CD4-positive, alpha-beta T cell treated with Interleukin-4 for 1 hour (primary cell): ENCODE measurements at regions not wholly inside any gene's neighbourhood (a gene's known extent, or its start where the extent isn't known, plus 50 kb on each side); places are given as distances from the start of the nearest gene placed in this dataset.
A peak's percentile ranks its signal among the peaks of the same experiment; 100 is the strongest.

Source experiments
- DNase-seq, 2 donors: peaks; one replicate each; pipeline ENCODE4 v3.0.0-alpha.2; 2020 to 2022

DNA sequence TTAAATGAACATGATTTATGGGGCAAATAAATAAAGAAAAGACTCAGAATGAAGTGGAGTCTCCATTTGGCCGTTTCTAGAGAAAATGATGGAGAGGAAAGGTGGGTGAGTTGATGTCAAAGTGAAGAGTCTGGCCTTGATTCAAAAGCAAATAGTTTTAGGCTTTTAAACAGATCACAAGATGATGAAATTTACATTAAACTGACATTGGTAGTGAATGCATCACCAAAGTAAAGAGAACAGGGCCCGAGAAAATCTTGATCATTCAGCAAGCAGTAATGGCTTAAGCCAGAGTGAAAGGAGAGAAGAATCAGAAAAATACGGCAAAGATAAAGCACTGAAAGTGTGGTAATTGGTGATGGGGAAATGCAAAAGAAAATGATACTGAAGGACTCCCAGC lies 460.0 kb upstream of the SGCD start:
- no peak for DNase-seq

DNA sequence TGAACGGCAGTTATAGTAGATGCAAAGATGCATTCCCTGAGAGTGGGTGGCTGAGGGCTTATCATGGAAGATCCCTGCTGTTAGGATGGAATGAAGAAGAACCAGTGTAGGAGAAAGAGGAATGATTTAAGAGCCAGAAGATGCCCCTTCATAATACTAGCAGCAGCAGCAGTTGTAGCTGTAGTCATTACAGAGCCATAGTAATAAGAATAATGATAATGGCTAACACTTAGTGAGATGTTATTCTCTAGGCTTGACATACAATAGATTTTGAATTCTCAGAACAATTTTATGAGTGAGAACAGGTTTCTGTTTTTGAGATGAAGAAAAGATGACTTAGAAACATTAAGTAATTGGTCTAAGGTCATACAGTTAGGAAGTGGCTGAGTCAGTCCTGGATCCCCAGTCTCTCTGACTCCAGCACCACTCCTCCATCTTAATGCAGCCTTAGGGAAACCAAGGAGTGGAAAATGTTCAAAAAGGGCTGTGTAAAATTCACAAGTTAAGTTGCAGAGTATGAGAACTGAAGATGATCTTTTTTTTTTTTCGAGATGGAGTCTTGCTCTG lies 459.4 kb upstream of the SGCD start:
- DNase-seq: no peak

DNA sequence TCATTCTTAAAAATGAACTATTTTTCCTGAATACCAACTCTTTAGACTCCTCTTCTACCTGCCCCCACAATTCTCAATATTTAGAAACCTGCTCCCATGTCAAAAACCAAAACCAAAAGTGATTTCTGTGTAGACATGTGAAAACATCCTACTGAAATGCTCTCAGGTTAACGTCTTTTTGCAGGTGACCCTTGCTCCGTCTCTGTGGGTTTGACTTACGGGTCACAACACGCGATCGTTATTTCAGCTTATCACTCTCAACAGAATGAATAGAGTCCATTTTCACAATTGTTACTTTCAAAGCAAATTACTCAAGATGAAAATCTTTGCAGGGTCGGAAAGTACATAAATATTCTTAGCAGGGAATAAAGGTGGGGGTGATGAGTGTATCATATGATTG lies 456.3 kb upstream of the SGCD start:
- no peak for DNase-seq

DNA sequence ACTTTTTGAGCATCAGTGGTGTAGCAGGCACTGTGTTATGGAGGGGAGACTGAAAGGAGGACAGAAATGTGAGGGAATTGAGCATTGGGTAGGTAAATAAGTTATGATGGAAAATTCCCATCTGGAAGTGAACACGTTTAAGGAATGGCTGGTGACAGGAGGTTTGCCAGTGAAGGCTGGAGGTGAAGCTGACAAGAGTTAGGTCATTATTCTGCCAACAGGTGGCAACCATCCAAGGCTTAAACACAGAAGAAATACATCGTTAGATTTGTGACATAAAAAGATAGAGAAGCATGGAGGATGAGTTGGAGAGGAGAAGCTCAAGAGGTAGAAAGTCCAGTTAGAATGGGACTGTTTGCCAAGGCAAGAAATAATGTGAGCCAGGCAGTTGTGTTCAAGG lies 455.3 kb upstream of the SGCD start:
- no peak for DNase-seq

DNA sequence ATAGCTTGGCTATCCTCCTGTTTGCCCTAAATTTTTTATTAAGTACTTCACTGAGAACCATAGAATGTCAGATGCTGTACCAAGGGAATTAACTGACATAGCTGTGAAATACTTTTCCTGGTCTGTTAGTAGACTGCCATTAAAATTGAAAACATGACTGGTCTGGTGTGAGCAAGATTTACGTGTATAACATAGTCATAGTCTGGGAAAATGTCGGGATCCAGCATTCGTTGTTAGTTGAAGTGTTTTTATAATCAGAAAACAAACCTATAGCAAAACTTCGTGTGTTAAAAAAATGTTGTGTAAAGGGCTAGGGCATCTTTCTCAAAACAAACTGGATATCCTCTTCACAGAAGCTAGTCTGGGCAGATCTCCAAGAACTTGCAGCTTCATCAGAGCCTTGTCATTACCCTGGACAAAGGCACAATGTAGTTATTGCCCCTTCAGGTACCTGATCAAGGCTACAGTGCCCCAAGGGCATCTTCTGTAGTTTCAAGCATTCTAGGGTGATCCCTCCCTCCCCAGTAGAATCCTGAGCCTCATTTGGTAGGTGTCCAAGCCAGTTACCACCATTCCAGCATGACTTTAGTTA lies 454.2 kb upstream of the SGCD start:
- DNase-seq: no peak

DNA sequence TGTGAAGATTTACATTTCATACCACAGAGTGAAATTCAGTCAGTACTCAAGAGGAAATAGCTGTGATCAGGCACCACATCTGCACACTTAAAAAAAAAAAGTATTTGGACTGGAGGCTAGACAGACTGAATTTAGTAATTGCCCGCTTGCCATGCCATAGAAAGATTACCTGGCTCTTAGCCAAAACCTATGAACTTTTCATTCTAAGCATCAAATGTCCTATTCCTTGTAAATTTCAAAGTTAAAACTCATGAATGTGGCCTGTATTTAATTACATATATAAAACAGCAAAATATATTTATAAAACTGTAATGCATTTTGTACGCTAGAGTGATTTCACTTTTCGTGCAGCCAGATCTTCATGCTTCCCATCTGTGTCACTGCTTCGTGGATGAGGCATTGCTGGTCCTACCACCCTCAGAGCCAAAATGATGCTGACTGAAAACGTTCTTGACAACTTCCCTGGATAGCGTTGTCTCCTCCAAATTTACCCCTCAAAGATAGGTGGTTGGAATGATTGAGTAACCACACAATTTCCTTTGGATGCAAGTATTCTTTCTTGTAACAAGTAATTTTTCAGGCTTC lies 447.9 kb upstream of the SGCD start:
- DNase-seq: no peak

DNA sequence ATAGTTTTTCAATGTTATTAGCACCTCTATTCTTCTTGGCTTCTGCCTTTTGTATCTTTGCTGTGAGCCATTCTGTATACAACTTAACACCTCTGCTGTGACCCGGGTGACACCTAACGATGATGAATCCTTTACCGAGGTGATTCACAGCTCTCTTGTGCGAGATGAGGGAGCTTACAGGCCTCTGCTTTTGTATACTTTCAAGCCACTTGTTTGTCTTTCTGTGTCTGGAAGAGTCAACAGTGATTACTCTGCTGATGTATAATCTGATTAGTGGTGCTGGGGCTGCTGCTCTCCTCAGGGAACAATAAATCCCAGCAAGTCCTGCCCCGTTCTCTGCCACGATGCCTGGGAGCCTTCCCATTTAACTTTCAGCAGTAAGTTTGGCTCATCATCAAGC lies 442.9 kb upstream of the SGCD start:
- peak in 1 of 2 donors; percentile 8 for DNase-seq

DNA sequence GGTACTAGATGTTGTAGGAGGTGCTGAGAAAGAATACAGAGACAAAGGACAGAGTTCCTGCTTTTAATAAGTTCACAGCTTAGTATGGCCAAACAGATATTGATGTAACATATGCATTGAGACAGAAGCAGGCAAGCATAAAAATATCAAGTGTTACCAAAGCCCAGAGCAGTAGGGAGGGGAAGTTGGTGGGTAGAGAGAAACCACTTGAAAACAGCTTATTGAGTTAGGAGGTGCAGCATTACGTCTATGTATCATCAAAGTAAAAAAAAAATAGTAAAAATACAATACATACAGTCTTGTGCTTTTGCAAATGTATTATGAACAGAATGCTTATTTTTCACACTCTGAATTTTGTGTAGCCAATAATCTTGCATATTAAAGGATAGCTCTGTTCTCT lies 441.8 kb upstream of the SGCD start:
- DNase-seq: peak in 1 of 2 donors; percentile 8

DNA sequence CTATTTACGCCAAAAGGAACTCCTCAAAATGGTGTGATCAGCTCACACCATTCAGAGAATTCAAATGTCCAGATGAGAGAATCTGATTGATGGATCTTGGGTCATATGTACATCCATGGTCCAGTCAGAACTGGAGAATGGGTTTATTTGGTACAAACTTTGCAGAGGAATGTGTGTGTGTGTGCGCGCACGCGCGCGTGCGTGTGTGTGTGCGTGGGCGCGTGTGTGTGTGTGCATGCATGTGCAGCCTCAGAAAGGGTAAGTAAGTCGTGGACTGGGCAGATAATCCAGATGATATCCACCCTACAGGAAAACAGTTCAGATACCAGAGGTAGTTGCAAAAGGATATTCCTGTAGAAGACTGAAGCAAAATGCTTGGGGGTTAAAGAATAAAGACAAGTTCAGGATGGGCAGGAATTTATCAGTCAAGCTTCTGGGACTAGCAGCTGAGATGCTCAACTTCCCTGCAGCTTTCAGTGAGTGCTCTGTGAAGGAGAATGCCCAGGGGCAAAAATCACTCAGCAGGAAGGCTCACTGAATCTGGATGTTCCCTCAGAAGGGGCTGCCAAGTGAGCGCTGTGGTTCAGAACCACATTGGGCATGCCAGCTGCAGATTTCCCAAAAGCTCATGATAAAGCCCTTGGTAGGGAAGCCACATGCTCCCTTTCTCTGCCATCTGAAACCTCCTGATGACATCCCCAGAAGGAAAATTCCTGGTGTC lies 440.5 kb upstream of the SGCD start:
- DNase-seq: no peak

DNA sequence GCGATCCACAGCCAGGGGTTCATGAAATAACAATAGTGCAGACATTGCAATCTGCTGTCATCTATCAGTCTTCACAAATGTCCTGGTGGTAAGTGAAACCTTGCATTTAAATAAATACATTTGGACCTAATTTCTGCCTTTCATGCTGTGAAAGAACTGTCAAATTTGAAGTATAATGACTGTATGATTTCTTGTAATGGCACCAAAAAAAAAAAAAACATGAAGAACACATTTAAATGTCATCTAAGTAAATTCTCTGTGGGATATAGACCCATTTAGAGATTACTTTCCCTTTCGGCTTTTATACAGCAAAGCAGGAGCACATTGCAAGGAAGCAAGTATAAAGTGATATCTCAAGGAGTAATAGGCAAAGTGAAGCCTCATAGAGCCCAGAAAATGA lies 431.5 kb upstream of the SGCD start:
- DNase-seq: no peak

DNA sequence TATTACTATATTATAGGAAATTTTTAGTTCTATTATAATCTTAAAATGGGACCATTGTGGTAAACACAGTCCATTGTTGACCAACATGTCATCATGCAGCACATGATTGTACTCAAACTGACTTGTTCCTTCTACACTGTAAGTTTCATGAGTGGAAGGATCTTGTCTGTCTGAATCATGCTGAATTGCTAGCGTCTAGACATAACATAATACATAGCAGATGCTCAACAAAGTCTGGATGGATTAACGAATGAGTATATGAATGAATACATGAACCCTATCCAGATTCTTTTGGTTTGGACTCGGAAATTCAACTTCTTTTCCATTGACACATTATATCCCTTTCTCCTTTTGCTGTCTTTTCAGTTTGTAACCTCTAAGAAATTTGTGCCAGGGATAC lies 429.2 kb upstream of the SGCD start:
- no peak for DNase-seq

DNA sequence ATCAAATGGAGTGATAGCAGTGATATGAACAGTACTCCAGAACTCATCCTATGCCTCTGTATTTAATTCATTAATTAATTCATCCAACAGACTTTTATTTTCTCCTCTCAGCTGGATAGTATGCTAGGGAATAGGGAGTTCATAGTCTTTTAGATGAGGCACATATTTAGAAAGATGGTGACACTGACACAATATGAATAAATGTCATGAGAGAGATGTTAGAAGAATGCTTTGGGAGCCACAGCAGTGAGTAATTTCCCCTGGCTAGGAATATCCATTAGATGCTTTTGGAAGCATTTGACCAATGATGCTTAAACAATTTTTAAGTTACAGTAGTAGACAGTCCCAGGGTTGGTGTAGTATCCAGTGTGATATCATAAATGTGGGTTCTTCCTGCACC lies 428.7 kb upstream of the SGCD start:
- no peak for DNase-seq

DNA sequence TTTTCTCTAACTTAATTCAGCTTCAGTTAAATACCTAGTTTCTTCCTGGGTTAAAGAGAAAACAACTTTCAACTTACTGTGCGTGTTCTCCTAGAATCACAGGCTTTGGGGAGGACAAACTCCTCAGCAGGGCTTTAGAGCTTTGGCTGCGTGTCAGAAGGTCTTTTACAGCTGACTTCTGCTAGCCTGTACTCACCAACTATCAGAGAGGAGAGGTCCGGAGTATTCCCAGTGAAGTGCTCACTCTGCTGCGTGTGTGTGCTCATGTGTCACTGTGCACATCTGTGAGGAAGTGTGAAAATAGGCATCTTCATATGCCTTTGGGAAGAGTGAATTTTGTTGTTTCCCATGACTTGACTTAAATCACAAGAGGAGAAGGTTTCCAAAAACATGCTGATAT lies 423.2 kb upstream of the SGCD start:
- DNase-seq: no peak

DNA sequence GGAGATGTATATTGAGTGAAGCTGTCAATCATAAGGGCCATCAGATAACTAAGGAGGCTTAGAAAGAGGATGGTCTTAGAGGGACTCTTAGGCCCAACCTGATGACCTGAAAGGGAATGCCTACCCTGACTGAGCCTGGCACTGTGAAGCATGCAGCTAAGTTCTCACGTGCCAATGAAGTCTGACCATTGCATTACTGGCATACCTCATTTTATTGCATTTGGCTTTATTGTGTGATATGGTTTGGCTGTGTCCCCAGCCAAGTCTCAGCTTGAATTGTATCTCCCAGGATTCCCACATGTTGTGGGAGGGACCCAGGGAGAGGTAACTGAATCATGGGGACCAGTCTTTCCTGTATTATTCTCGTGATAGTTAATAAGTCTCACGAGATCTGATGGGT lies 421.6 kb upstream of the SGCD start:
- no peak for DNase-seq

DNA sequence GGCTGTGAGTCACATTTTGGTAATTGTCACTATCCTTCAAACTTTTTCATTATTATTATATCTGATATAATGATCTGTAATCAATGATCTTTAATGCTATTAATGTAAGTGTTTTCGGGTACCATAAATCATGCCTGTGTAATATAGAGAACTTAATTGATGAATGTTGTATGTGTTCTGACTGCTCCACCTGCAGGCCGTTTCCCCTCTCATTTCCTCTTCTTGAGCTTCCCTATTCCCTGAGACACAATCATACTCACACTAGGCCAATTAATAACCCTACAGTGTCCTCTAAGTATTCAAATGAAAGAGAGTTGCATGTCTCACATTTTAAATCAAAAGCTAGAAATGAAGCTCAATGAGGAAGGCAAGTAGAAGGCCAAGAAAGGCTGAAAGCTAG lies 420.9 kb upstream of the SGCD start:
- DNase-seq: peak in 1 of 2 donors; percentile 7

DNA sequence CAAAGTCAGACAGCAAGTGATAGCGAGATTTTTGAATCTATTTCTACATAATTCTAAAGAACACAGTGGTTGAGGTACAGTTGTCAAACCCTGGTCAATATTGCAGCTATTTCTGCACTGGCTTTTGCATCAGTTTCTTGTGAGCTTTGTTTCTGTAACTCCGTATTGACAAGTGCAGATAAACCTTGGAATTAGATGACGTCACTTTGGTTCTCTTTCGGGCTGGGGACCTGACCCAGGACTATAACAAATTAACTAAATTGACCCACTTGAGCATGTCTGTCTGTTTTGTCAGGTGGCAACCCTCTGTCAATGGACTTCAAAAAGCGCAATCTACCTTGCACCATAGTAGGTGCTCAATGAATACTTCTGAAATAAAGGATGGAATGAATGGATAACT lies 418.4 kb upstream of the SGCD start:
- no peak for DNase-seq

DNA sequence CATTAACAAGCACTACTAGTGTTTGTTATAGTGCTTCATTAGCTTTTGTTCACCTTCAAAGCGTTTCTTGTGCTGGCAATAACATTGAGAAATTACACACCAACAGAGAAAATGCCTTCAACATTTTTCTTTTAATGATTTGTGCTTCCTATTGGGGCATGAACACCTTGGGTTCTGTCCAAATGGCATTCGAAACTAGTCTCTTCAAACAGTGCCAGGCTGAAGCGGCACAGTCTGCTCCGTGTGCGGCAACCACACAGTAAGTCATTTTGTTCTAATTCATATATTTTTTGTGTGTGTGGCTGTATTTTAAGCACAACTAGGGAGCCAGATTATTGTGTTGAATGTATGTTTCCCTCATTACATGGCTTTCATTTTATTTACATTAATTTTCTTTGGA lies 414.7 kb upstream of the SGCD start:
- DNase-seq: no peak

DNA sequence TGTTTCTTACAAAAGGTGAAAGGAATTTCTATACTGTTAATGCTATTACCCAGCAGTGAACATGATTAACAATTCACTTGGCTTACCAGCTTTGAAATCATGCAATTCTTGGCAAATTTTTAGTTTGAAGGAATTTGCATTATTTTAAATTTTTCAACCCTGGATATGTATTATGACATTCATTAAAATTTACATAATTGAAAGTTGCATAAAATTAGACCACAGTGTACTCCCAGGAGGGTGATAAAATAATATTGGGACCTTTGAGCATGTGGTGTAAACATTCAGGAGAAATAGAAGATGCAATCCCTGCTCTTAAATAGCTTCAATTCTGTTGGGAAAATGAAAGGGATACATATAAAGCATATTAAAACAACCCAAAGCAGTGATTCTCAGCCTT lies 412.2 kb upstream of the SGCD start:
- no peak for DNase-seq

DNA sequence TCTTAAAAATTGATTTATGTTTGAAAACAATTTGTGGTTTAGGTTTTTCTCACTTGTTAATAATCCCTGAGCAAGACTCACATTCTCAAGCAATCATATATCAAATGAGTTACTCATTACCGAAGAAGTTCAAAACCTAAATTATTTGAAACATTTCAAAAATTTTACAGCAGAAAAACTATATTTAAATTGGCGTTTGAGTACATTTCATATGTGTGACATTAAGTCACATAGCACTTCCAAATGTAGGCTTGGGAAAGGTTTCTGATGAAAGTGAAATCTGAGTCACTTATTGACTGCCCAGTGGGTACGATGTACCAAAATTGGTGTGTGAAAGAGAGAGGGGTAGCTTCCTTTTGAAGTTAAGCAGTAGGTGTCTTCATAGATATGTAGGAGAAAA lies 411.4 kb upstream of the SGCD start:
- DNase-seq: no peak

DNA sequence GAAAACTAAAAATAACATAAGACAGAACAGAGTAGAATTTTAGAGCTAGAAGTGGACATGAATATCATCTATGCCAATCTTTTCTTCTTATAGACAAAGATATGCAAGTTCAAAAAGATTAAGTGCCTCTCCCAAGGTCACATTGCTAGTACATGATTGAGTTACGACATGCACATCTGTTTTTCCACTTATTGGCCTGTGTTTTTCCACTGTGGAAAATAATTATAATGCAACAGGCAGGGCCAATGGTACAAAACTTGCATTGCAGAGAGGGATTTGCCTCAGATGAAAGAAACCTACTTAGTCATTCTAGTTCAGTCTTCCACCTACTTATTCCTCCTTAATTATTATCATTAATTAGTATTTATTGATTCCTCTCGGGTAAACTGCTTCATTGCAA lies 407.8 kb upstream of the SGCD start:
- no peak for DNase-seq

DNA sequence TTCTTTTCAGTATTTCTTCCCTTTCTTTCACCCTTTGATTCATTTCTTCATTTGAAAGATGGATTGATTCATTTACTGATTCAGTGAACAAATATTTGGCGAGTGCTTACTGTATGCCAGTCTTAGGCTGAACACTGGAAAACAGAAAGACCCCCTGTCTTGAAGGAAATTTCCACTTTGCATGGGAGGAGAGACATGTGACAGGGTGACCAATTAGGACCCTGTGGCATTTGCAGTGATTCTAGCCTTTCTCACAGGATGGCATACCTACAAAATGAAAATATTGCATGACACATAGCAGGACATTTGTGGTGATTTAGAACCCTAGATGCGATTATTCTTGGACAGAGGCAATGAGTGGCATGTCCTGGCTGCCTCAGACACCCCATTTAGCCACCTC lies 407.2 kb upstream of the SGCD start:
- no peak for DNase-seq

DNA sequence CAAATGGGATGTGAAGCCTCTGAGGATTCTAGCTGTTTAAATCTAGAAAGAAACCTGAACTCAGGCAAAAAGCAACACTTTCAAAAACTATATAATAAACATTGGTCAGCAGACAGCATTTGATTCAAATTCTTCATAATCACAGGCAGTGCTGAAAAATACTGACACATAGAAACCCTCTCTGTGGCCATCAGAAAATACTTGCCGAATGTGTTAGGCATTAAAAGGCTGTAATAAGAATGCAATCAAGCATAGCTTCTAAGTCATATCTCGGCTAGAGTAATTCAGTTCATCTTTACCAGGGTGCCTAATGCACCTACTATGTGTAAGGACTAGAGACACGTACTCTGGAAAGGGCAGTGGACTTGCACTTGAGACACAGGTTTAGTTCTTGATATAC lies 405.3 kb upstream of the SGCD start:
- no peak for DNase-seq

DNA sequence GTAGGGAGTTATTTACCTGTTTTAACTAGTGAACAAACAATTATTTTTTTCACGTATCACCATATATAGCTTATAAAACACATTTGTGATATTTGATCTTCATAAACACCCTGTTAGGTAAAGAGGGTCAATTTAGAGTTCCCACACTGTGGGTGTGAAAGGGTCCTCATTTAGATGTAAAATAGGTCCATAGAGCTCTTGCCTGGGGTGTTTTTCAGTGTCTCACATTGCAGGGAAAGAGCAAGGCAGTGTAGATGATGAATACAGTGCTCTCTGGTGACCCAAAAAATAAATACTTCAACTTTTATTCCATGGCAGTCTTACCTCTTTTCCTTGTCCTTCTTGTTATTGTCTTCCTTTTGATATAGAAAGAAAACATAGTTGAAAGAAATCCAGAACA lies 403.2 kb upstream of the SGCD start:
- DNase-seq: no peak

DNA sequence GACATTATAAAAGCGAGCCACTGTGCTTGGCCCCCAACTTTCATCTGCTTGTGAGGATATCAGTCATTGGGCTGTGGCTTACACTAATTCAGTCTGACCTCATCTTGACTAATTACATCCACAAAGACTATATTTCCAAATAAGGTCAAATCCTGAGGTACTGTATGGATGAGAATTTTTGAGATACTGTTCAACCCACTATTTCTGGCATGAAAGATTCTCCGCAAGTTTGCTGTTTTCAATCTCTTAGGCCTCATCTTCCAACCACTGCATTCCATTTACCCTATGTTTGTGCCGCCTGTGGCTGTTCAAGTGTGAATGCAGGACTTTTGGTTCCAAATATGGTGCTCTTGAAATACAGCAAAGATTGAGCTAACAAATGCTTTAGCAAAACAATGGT lies 400.9 kb upstream of the SGCD start:
- no peak for DNase-seq

DNA sequence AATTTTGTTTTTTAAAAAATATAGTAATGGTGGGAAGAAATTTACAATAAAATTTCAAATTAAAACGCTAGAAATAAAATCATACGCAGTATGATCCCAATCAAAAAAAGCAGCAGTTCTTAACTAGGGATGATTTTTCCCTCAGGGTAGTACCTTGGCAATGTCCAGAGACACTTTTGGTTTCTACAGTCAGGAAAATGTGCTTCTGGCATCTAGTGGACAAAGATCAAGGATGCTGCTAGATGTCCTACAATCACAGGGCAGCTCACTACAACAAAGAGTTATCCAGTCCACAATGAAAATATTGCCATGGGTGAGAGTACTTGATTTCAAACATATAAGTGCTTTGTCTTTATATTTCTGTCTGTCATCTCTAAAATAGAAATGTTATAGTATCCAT lies 400.2 kb upstream of the SGCD start:
- DNase-seq: no peak
